GM18870 (cell line): ENCODE measurements at regions not wholly inside any gene's neighbourhood (a gene's known extent, or its start where the extent isn't known, plus 50 kb on each side); places are given as distances from the start of the nearest gene placed in this dataset.

Experiments
- ATAC-seq: cut with Tn5 transposase; IDR thresholded peaks from one replicate; pipeline ENCODE4 v1.9.1; 2021; ENCODE audit warnings: moderate library complexity; ENCODE audit not compliant: unreplicated experiment

GRCh38 chr10:121027371-121027770, 176.2 kb downstream of the WDR11 start:
- no peak for ATAC-seq

GRCh38 chr10:121032460-121032859, 181.3 kb downstream of the WDR11 start:
- ATAC-seq = no peak

GRCh38 chr10:121033366-121033765, 182.2 kb downstream of the WDR11 start:
- ATAC-seq = no peak

- ATAC-seq = no peak
Observed at GRCh38 chr10:121036431-121036830, 185.3 kb downstream of the WDR11 start.

GRCh38 chr10:121041499-121041898, 190.3 kb downstream of the WDR11 start:
- no peak for ATAC-seq

GRCh38 chr10:121041906-121042305, 190.7 kb downstream of the WDR11 start:
- no peak for ATAC-seq

- ATAC-seq = no peak
Observed at GRCh38 chr10:121042342-121042741, 191.2 kb downstream of the WDR11 start.

GRCh38 chr10:121043124-121043849, 192.1 kb downstream of the WDR11 start:
- no peak for ATAC-seq

- ATAC-seq = no peak
Observed at GRCh38 chr10:121048749-121049148, 197.6 kb downstream of the WDR11 start.

- ATAC-seq = no peak
Observed at GRCh38 chr10:121049489-121049888, 198.3 kb downstream of the WDR11 start.

GRCh38 chr10:121049923-121050322, 198.8 kb downstream of the WDR11 start:
- no peak for ATAC-seq

- ATAC-seq = no peak
Observed at GRCh38 chr10:121051171-121051570, 200.0 kb downstream of the WDR11 start.

GRCh38 chr10:121051696-121052279, 200.6 kb downstream of the WDR11 start:
- no peak for ATAC-seq

- ATAC-seq = no peak
Observed at GRCh38 chr10:121053151-121053550, 202.0 kb downstream of the WDR11 start.

GRCh38 chr10:121054874-121055273, 203.7 kb downstream of the WDR11 start:
- ATAC-seq = no peak

- ATAC-seq = no peak
Observed at GRCh38 chr10:121057269-121057668, 206.1 kb downstream of the WDR11 start.

GRCh38 chr10:121058082-121058481, 206.9 kb downstream of the WDR11 start:
- no peak for ATAC-seq

GRCh38 chr10:121059351-121059750, 208.2 kb downstream of the WDR11 start:
- ATAC-seq = no peak

GRCh38 chr10:121062115-121062514, 211.0 kb downstream of the WDR11 start:
- no peak for ATAC-seq

- no peak for ATAC-seq
Observed at GRCh38 chr10:121063744-121064143, 212.6 kb downstream of the WDR11 start.

GRCh38 chr10:121064491-121064890, 213.3 kb downstream of the WDR11 start:
- no peak for ATAC-seq

GRCh38 chr10:121065330-121065729, 214.2 kb downstream of the WDR11 start:
- no peak for ATAC-seq
